Astrocyte of the cerebellum (primary cell): ENCODE measurements at regions not wholly inside any gene's neighbourhood (a gene's known extent, or its start where the extent isn't known, plus 50 kb on each side); places are given as distances from the start of the nearest gene placed in this dataset.

Experiments used
- DNase-seq: peaks from one replicate; pipeline ENCODE4 v3.0.0-alpha.2; 2011; ENCODE audit warnings: low read depth
- H3K4me3 ChIP-seq: 2 replicates; pipeline ENCODE4 v1.5.1; 2011; ENCODE audit warnings: mild to moderate bottlenecking, low read depth, low read length, moderate library complexity
- in situ Hi-C: cut with HindIII; loops from 2 replicates; pipeline ENCODE4 v1.10.0; 2017; ENCODE audit warnings: low sequenced_read_pairs
- TF ChIP-seq, protein P1 (sequence below): IDR thresholded peaks from 2 replicates; pipeline ENCODE4 v1.5.1; 2012; ENCODE audit warnings: low read length, low read depth, moderate library complexity, mild to moderate bottlenecking; ENCODE audit errors: missing control alignments

DNA sequence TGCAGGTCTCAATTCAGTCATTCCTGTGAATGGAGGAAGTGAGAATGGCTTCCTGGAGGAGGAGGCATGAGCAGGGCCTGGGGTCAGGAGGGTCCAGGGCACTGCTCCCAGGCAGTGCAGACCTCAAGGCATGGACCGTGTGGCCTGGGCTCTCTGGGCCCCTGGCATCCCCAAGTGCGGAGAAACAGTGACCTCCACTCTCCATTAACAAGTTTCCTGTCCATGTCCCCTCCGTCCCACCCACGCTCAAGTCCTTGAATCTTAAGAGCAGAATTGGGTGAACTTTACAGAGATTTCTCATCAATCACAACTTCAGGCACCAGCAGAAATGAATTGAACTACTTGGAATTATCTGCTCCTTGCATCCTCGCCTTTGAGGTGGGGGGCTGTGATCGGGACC, 211.1 kb downstream of the NPHP4 start:
- no peak overlapping the region for H3K4me3 ChIP-seq
- TF ChIP-seq, protein P1, sequence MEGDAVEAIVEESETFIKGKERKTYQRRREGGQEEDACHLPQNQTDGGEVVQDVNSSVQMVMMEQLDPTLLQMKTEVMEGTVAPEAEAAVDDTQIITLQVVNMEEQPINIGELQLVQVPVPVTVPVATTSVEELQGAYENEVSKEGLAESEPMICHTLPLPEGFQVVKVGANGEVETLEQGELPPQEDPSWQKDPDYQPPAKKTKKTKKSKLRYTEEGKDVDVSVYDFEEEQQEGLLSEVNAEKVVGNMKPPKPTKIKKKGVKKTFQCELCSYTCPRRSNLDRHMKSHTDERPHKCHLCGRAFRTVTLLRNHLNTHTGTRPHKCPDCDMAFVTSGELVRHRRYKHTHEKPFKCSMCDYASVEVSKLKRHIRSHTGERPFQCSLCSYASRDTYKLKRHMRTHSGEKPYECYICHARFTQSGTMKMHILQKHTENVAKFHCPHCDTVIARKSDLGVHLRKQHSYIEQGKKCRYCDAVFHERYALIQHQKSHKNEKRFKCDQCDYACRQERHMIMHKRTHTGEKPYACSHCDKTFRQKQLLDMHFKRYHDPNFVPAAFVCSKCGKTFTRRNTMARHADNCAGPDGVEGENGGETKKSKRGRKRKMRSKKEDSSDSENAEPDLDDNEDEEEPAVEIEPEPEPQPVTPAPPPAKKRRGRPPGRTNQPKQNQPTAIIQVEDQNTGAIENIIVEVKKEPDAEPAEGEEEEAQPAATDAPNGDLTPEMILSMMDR = no peak
- no peak for DNase-seq
- in situ Hi-C loops = no loop called here

DNA sequence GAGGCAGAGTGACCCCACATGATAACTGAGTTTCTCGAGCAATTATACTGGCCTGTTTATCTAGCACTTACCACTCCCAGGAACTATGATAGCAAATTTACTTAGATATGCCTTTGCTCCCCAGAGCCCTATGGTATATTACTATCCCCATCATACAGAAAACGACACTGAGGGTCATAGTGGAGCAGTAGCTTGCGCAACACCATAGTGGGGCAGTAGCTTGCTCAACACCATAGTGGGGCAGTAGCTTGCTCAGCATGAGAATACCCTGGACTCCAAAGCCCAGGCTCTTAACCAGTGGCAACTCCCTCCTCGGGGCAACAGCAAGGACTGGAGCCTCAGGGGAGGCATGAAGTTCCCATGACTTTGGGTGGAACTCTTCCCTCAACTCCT, 211.9 kb downstream of the NPHP4 start:
- H3K4me3 ChIP-seq = no peak overlapping the region
- in situ Hi-C loops = no loop called here
- DNase-seq = no peak
- TF ChIP-seq, protein P1 = no peak

DNA sequence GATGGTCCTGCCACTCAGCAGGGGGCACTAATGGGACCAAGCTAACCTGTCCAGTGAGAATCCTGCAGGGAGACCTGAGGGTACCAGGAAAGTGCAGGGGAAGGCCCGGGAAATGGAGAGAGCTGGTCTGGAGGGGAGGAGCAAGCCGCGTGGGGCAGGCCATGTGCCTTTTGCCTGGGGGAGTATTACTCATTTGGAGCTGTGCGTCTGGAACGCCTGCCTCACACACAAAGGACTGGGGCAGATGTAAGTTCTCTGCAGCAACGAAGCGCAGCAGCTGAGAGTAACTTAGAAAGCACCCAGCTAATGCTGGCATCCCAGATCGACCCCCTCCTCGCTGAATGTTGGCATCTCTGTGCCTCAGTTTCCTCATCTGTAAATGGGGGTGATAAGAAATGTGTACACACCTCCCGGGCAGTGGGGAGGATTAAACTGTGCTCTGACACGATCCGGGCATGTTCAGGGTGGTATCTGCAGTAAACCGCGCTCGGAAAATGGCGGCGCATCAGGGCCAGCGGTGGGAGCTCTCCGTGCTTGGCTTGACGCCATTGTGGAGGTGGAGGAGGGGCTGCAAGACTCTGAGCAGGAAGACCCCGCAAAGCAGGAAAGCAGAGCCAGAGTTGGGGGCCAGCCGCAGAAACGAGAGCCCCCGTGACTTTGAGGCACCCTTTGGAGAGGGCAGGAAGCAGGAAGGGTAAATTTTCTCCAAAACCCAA, 212.5 kb downstream of the NPHP4 start:
- in situ Hi-C loops = no loop called here
- TF ChIP-seq, protein P1 = no peak
- DNase-seq = no peak
- H3K4me3 ChIP-seq = no peak overlapping the region

DNA sequence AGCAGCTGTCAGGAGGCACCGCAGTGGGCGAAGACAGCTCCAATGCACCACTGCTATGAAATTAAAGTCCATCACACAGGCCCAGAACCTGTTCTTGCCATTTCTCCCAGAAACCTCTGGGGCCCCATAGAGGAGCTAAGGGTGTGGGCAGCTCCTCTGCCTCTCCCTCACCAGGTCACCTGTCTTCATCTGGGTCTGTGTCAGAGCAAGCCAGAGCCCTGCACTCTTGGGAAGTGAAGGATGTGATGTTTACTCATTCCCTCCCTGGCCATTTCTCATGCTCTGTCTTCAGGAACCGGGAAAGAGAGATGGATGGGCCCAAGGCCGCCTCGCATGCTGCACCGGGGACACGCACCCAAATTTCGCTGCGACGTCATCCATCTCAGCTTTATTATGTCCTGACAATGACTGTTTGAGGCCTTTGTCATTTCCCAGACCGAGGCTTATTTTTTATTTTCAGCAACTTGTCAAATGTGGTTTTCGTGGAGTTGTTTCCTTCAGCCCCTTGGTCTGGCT, 216.1 kb downstream of the NPHP4 start:
- TF ChIP-seq, protein P1 = no peak
- no peak overlapping the region for H3K4me3 ChIP-seq
- DNase-seq = no peak
- in situ Hi-C loops = no loop called here

DNA sequence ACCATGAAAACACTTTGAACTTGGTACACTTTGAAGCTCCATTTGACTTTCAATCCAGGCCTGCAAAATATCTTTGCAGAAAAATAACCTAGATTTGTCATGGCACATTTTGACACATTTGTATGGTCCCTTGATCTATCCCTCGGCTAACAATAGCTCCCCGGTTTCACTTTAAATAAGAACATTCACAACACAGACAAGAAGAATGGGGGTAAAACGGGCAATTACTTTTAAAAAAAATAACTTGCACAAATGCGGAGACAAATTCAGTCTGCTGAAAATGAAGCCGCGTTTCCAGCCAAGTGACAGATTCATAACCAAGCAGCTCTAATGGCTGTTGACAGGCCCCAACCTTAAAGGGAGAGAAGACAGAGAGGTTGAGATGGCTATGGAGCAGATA, 218.2 kb downstream of the NPHP4 start:
- no peak for DNase-seq
- TF ChIP-seq, protein P1 = no peak
- in situ Hi-C loops = no loop called here
- H3K4me3 ChIP-seq = no peak overlapping the region

DNA sequence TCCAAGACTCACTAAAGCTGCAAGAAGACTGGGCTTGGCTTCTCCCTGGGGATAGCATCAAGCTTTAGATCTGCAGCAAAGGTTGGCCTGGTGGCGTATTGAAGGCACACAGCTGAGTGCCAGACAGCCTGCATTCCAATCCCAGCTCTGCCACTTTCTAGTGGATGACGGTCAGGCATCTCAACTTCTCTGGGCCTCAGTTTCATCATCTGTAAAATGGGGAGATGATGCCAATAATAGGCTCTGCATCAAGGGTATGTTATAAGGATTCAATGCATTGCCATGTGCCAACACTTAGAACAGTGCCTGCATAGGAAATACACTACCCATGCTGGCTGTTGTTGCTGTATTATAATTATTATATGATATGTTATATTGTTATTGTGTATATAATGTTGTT, 220.4 kb downstream of the NPHP4 start:
- TF ChIP-seq, protein P1 = no peak
- in situ Hi-C loops = no loop called here
- no peak overlapping the region for H3K4me3 ChIP-seq
- DNase-seq = no peak
